Aorta (tissue), 5 donors: ENCODE measurements at regions not wholly inside any gene's neighbourhood (a gene's known extent, or its start where the extent isn't known, plus 50 kb on each side); places are given as distances from the start of the nearest gene placed in this dataset.

Source experiments
- ATAC-seq: fragments of 200-7000 bp; cut with Tn5 transposase; one replicate; pipeline ENCODE4 v1.9.1; 2022; ENCODE audit warnings: moderate library complexity; ENCODE audit not compliant: low FRiP score
- DNase-seq, 2 donors: peaks; one replicate each; pipeline ENCODE4 v3.0.0-alpha.2; 2020
- H3K27ac ChIP-seq, 2 donors: one replicate each; pipeline ENCODE4 v1.5.1; 2013; ENCODE audit warnings: low read length in 2 of 2, mild to moderate bottlenecking in 2 of 2, moderate library complexity in 2 of 2, control low read depth in 1 of 2, inconsistent platforms in 1 of 2, low read depth in 1 of 2
- H3K27me3 ChIP-seq, 2 donors: one replicate each; pipeline ENCODE4 v1.6.1; 2013; ENCODE audit warnings: control low read depth in 1 of 2, low read length in 1 of 2, mild to moderate bottlenecking in 1 of 2, moderate library complexity in 1 of 2; ENCODE audit not compliant: insufficient read depth in 2 of 2, control insufficient read depth in 1 of 2
- H3K36me3 ChIP-seq, 2 donors: one replicate each; pipeline ENCODE4 v1.6.1; 2013; ENCODE audit warnings: control low read depth in 1 of 2, low read length in 1 of 2, mild to moderate bottlenecking in 1 of 2; ENCODE audit not compliant: insufficient read depth in 2 of 2, control insufficient read depth in 1 of 2
- H3K4me1 ChIP-seq, 2 donors: one replicate each; pipeline ENCODE4 v1.6.1; 2013; ENCODE audit warnings: low read length in 2 of 2, control low read depth in 1 of 2, mild to moderate bottlenecking in 1 of 2, moderate library complexity in 1 of 2; ENCODE audit not compliant: insufficient read depth in 2 of 2, control insufficient read depth in 1 of 2
- H3K4me3 ChIP-seq, 2 donors: one replicate each; pipeline ENCODE4 v1.5.1; 2013; ENCODE audit warnings: low read length in 2 of 2, control low read depth in 1 of 2, mild to moderate bottlenecking in 1 of 2
- H3K9me3 ChIP-seq: one replicate; pipeline ENCODE4 v1.6.1; 2013; ENCODE audit warnings: mild to moderate bottlenecking, low read length; ENCODE audit not compliant: control insufficient read depth
- WGBS, 2 donors: extraction: QIAGEN DNeasy Blood & Tissue Kit; methylation state at CpG; one replicate each; pipeline ENCODE4 v1.1.7; 2013; 5-methylcytosine and 5-hydroxymethylcytosine counted together
- intact Hi-C, 2 donors: fragments of 100-400 bp; cut with DNase I; formaldehyde crosslinking; loops; one replicate each; pipeline versions ENCODE4 v1.14.2 to v1.15.0; 2022
- donor health status: healthy with polysubstance abuse.
- donor health status: Bipolar disorder and iron deficiency.
- donor health status: DM: no; HTN: no; CAD: no.
- donor health status: DM: no; HTN: no; CAD: no.
- donor health status: DM: yes; HTN: yes; CAD: no.

- intact Hi-C loops = loop anchor here in 1 of 2 donors (5.0 kb wide), 1 partner anchor 61 kb away; no protein-coding TSS in a partner anchor
- Histone ChIP-seq H3K4me3 (no peak overlapping the region), H3K4me1 (peaks cover 0 to 2% of the 10 kb centered on the region in 2 donors), H3K27me3 (no peaks in the 10 kb centered on the region), H3K27ac (no peak overlapping the region), H3K36me3 (no peaks in the 10 kb centered on the region), H3K9me3 (no peaks in the 10 kb centered on the region)
- DNase-seq = no peak
- 71 to 77% methylated on average over 5 of the region's 5 CpGs for WGBS, 2 donors
- no peak for ATAC-seq
Measured at GRCh38 chr20:6641012-6641411, 126.5 kb upstream of the BMP2 start.

- Histone ChIP-seq H3K27ac (no peak overlapping the region), H3K36me3 (no peaks in the 10 kb centered on the region), H3K27me3 (no peaks in the 10 kb centered on the region), H3K4me1 (peaks cover 0 to 2% of the 10 kb centered on the region in 2 donors), H3K9me3 (no peaks in the 10 kb centered on the region), H3K4me3 (no peak overlapping the region)
- intact Hi-C loops = loop anchor here (2.0 to 10.0 kb wide), 5 partner anchors 130 to 372 kb away; partner anchors contain the start of gene BMP2 (in 2 of the 2)
- DNase-seq = no peak
- no peak for ATAC-seq
Measured at GRCh38 chr20:6637160-6637579, 130.3 kb upstream of the BMP2 start.

- Histone ChIP-seq H3K27ac (no peak overlapping the region), H3K4me1 (peaks cover 0 to 2% of the 10 kb centered on the region in 2 donors), H3K27me3 (no peaks in the 10 kb centered on the region), H3K36me3 (no peaks in the 10 kb centered on the region), H3K4me3 (no peak overlapping the region), H3K9me3 (no peaks in the 10 kb centered on the region)
- ATAC-seq (peak; percentile 87), DNase-seq (no peak)
- WGBS, 2 donors = 14 to 15% methylated on average over 8 of the region's 8 CpGs
- intact Hi-C loops = loop anchor here (2.0 to 10.0 kb wide), 5 partner anchors 130 to 372 kb away; partner anchors contain the start of gene BMP2 (in 2 of the 2)
Measured at GRCh38 chr20:6636209-6637159, 131.0 kb upstream of the BMP2 start.

- H3K9me3 ChIP-seq = no peaks in the 10 kb centered on the region
- H3K4me1 ChIP-seq = peaks cover 0 to 2% of the 10 kb centered on the region in 2 donors
- intact Hi-C loops = loop anchor here (5.0 to 10.0 kb wide), 3 partner anchors 132 to 190 kb away; partner anchors contain the start of gene BMP2 (in 1 of the 2)
- H3K27me3 ChIP-seq = no peaks in the 10 kb centered on the region
- no peak for ATAC-seq
- no peak overlapping the region for H3K27ac ChIP-seq
- WGBS, 2 donors = 85 to 100% methylated on average over 1 of the region's 1 CpG
- no peak overlapping the region for H3K4me3 ChIP-seq
- no peak for DNase-seq
- H3K36me3 ChIP-seq = peaks cover 0 to 3% of the 10 kb centered on the region in 2 donors
Measured at GRCh38 chr20:6635034-6635736, 132.3 kb upstream of the BMP2 start.

GRCh38 chr20:6632187-6632586 is 135.3 kb upstream of the BMP2 start:
- H3K27me3 ChIP-seq = no peaks in the 10 kb centered on the region
- H3K4me1 ChIP-seq = peaks cover 0 to 2% of the 10 kb centered on the region in 2 donors
- H3K4me3 ChIP-seq = no peak overlapping the region
- ATAC-seq (no peak), DNase-seq (no peak)
- intact Hi-C loops = loop anchor here in 1 of 2 donors (10.0 kb wide), 1 partner anchor 193 kb away; no protein-coding TSS in a partner anchor
- no peaks in the 10 kb centered on the region for H3K9me3 ChIP-seq
- no peak overlapping the region for H3K27ac ChIP-seq
- H3K36me3 ChIP-seq = peaks cover 0 to 3% of the 10 kb centered on the region in 2 donors
- 34 to 42% methylated on average over 4 of the region's 4 CpGs for WGBS, 2 donors

GRCh38 chr20:6630514-6630913 is 137.0 kb upstream of the BMP2 start:
- H3K4me1 ChIP-seq = no peaks in the 10 kb centered on the region
- H3K4me3 ChIP-seq = no peak overlapping the region
- no peak for DNase-seq
- H3K9me3 ChIP-seq = no peaks in the 10 kb centered on the region
- no peak for ATAC-seq
- H3K36me3 ChIP-seq = peaks cover 0 to 3% of the 10 kb centered on the region in 2 donors
- WGBS, 2 donors = 53 to 54% methylated on average over 2 of the region's 2 CpGs
- intact Hi-C loops = loop anchor here in 1 of 2 donors (10.0 kb wide), 1 partner anchor 194 kb away; no protein-coding TSS in a partner anchor
- H3K27ac ChIP-seq = no peak overlapping the region
- no peaks in the 10 kb centered on the region for H3K27me3 ChIP-seq

- DNase-seq (no peak), ATAC-seq (no peak)
- no peak overlapping the region for H3K4me3 ChIP-seq
- WGBS, 2 donors = 97 to 98% methylated on average over 2 of the region's 2 CpGs
- intact Hi-C loops = no loop called here
- H3K27ac ChIP-seq = no peak overlapping the region
- no peaks in the 10 kb centered on the region for H3K9me3 ChIP-seq
- H3K4me1 ChIP-seq = no peaks in the 10 kb centered on the region
- H3K36me3 ChIP-seq = peaks cover 0 to 3% of the 10 kb centered on the region in 2 donors
- no peaks in the 10 kb centered on the region for H3K27me3 ChIP-seq
Measured at GRCh38 chr20:6629564-6629963, 137.9 kb upstream of the BMP2 start.

GRCh38 chr20:6626805-6627204 is 140.7 kb upstream of the BMP2 start:
- Histone ChIP-seq H3K4me3 (no peak overlapping the region), H3K9me3 (no peaks in the 10 kb centered on the region), H3K36me3 (peaks cover 0 to 3% of the 10 kb centered on the region in 2 donors), H3K4me1 (no peaks in the 10 kb centered on the region), H3K27me3 (peaks cover 0 to 1% of the 10 kb centered on the region in 2 donors), H3K27ac (no peak overlapping the region)
- intact Hi-C loops = no loop called here
- DNase-seq (no peak), ATAC-seq (no peak)
- WGBS, 2 donors = 70 to 76% methylated on average over 5 of the region's 5 CpGs
